ENCODE measurements at regions not wholly inside any gene's neighbourhood (a gene's known extent, or its start where the extent isn't known, plus 50 kb on each side); places are given as distances from the start of the nearest gene placed in this dataset.

GRCh38 chr10:43824934-43825333 is 176.3 kb upstream of the ZNF32 start:
- TF ChIP-seq CTCF (optimal IDR thresholded peaks at IDR 0.05 in 1 of 3, IDR thresholded peaks at IDR 0.05 in 1 of 3, conservative IDR thresholded peaks at IDR 0.05 in 1 of 3; ENCODE audit: extremely low read depth in 1 of 3, insufficient read depth in 2 of 3, low read length in 3 of 3) (no peak), EZH2 (IDR thresholded peaks at IDR 0.05; ENCODE audit: low read length) (no peak)
